ENCODE measurements at regions not wholly inside any gene's neighbourhood (a gene's known extent, or its start where the extent isn't known, plus 50 kb on each side); places are given as distances from the start of the nearest gene placed in this dataset.

DNA sequence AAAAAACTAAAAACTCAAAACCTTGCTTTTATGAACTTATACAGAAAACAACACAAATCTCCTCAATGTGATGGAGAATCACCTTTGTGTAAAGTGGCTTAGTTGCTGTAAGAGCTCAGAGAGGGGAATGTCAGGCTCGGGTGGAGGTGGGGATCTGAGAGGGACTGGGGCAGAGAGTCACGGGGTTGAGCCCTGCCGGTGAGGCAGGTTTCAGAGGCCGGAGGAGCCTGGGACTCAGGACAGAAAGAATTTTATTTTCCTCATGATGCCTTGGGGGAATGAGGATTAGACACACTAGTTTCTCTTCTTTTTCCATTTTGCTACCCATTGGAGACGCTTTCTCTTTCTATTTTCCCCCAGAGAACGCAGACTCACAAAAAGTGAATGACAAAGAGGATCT, 252.3 kb upstream of the FOXQ1 start:
- no peaks in the 10 kb centered on the region for H3K4me1 ChIP-seq (ENCODE audit: control insufficient read depth in 1 of 2, insufficient read depth in 2 of 2, low read depth in 1 of 2, low read length in 1 of 2)
- no peak overlapping the region for H3K9ac ChIP-seq

DNA sequence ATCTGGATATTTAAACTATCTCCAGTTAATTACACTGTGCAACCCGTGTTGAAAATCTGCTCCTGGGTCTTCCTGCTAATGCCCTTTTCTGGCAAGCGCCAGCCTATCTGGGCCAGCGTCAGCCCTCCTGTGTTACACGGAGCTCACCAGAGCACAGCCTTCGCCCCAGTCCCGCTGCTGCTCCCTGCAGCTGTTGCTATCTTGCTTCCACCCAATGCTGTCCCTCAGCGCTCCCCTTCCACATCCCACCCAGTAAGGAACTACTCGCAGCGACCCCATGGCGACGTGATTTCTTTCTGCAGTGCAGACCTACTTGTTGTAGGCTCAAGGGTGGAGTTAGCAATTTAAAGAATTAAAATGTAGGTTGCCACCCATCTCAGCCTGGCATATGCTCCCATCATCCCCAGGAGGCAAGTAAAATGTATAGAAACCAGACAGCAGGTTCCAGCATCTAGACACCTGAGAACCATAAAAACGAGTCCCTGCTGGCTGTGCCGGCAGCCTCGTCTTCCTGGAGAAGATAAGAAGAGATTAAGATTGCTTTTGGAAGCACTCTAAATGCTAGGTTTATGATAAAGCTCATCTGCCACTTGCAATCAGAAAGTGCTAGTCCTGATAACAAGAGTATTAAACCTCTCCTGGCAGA, 254.3 kb upstream of the FOXQ1 start:
- POLR2A ChIA-PET: no interaction called here
- Histone ChIP-seq H3K79me2 (ENCODE audit: insufficient read depth) (no peaks in the 10 kb centered on the region), H3F3A (replicated peaks; ENCODE audit: insufficient read depth) (no peaks in the 10 kb centered on the region), H3K9me2 (no peaks in the 10 kb centered on the region), H3K36me3 (replicated peaks in 1 of 2; ENCODE audit: control insufficient read depth in 1 of 2, insufficient read depth in 2 of 2, low read length in 1 of 2) (no peaks in the 10 kb centered on the region), H3K4me3 (ENCODE audit: low read depth in 2 of 2, low read length in 1 of 2) (no peak overlapping the region), H4K20me1 (ENCODE audit: insufficient read depth) (no peaks in the 10 kb centered on the region), H3K9ac (no peak overlapping the region), H3K27ac (ENCODE audit: low read depth in 2 of 2, low read length in 1 of 2) (no peak overlapping the region), H3K27me3 (ENCODE audit: insufficient read depth) (peaks cover 21% of the 10 kb centered on the region), H3K4me1 (ENCODE audit: control insufficient read depth in 1 of 2, insufficient read depth in 2 of 2, low read depth in 1 of 2, low read length in 1 of 2) (no peaks in the 10 kb centered on the region), H3K4me2 (no peak overlapping the region), H3K9me3 (no peaks in the 10 kb centered on the region), H2AFZ (ENCODE audit: low read depth) (no peak overlapping the region)
- TF ChIP-seq, protein P1, sequence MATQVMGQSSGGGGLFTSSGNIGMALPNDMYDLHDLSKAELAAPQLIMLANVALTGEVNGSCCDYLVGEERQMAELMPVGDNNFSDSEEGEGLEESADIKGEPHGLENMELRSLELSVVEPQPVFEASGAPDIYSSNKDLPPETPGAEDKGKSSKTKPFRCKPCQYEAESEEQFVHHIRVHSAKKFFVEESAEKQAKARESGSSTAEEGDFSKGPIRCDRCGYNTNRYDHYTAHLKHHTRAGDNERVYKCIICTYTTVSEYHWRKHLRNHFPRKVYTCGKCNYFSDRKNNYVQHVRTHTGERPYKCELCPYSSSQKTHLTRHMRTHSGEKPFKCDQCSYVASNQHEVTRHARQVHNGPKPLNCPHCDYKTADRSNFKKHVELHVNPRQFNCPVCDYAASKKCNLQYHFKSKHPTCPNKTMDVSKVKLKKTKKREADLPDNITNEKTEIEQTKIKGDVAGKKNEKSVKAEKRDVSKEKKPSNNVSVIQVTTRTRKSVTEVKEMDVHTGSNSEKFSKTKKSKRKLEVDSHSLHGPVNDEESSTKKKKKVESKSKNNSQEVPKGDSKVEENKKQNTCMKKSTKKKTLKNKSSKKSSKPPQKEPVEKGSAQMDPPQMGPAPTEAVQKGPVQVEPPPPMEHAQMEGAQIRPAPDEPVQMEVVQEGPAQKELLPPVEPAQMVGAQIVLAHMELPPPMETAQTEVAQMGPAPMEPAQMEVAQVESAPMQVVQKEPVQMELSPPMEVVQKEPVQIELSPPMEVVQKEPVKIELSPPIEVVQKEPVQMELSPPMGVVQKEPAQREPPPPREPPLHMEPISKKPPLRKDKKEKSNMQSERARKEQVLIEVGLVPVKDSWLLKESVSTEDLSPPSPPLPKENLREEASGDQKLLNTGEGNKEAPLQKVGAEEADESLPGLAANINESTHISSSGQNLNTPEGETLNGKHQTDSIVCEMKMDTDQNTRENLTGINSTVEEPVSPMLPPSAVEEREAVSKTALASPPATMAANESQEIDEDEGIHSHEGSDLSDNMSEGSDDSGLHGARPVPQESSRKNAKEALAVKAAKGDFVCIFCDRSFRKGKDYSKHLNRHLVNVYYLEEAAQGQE (IDR thresholded peaks at IDR 0.05; ENCODE audit: low read depth, low read length): no peak
- no peak for TF ChIP-seq JUND (IDR thresholded peaks at IDR 0.05)
- no peak for TF ChIP-seq MXI1 (IDR thresholded peaks at IDR 0.05; ENCODE audit: low read depth, low read length)
- TF ChIP-seq, protein P2, sequence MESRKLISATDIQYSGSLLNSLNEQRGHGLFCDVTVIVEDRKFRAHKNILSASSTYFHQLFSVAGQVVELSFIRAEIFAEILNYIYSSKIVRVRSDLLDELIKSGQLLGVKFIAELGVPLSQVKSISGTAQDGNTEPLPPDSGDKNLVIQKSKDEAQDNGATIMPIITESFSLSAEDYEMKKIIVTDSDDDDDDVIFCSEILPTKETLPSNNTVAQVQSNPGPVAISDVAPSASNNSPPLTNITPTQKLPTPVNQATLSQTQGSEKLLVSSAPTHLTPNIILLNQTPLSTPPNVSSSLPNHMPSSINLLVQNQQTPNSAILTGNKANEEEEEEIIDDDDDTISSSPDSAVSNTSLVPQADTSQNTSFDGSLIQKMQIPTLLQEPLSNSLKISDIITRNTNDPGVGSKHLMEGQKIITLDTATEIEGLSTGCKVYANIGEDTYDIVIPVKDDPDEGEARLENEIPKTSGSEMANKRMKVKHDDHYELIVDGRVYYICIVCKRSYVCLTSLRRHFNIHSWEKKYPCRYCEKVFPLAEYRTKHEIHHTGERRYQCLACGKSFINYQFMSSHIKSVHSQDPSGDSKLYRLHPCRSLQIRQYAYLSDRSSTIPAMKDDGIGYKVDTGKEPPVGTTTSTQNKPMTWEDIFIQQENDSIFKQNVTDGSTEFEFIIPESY (IDR thresholded peaks at IDR 0.05; ENCODE audit: borderline replicate concordance, low read depth): no peak
- TF ChIP-seq NFIC (IDR thresholded peaks at IDR 0.05; ENCODE audit: borderline replicate concordance): no peak
- no peak for TF ChIP-seq RXRA (IDR thresholded peaks at IDR 0.05; ENCODE audit: borderline replicate concordance, low read depth)
- TF ChIP-seq FOXJ3 (CRISPR knock-in tag; IDR thresholded peaks at IDR 0.05): no peak
- TF ChIP-seq MEF2A (IDR thresholded peaks at IDR 0.05; ENCODE audit: borderline replicate concordance, low read depth): no peak
- CTCF ChIA-PET: no interaction called here
- 2% methylated on average over 12 of the region's 14 CpGs for WGBS (ENCODE audit: low lambda C conversion rate)
- DNase-seq: no peak

More for the DNA sequence above, 252.3 kb upstream of the FOXQ1 start:
- TF ChIP-seq MXI1 (IDR thresholded peaks at IDR 0.05; ENCODE audit: low read depth, low read length): no peak
- no peak for TF ChIP-seq GABPA (IDR thresholded peaks at IDR 0.05; ENCODE audit: low read depth)
- no peak for TF ChIP-seq TEAD4 (IDR thresholded peaks at IDR 0.05; ENCODE audit: borderline replicate concordance, insufficient read depth)
- DNase-seq: no peak
- H3K4me2 ChIP-seq: no peak overlapping the region
- H2AFZ ChIP-seq (ENCODE audit: low read depth): no peak overlapping the region
- CTCF ChIA-PET: no interaction called here
- POLR2A ChIA-PET: no interaction called here
- no peak overlapping the region for H3K4me3 ChIP-seq (ENCODE audit: low read depth in 2 of 2, low read length in 1 of 2)
- H3K9me2 ChIP-seq: no peaks in the 10 kb centered on the region
- H3K36me3 ChIP-seq (replicated peaks in 1 of 2; ENCODE audit: control insufficient read depth in 1 of 2, insufficient read depth in 2 of 2, low read length in 1 of 2): no peaks in the 10 kb centered on the region
- no peaks in the 10 kb centered on the region for H3F3A ChIP-seq (replicated peaks; ENCODE audit: insufficient read depth)
- WGBS (ENCODE audit: low lambda C conversion rate): 3% methylated on average over 6 of the region's 6 CpGs
- H3K79me2 ChIP-seq (ENCODE audit: insufficient read depth): no peaks in the 10 kb centered on the region
- H3K27me3 ChIP-seq (ENCODE audit: insufficient read depth): peaks cover 21% of the 10 kb centered on the region
- H3K9me3 ChIP-seq: no peaks in the 10 kb centered on the region
- H3K27ac ChIP-seq (ENCODE audit: low read depth in 2 of 2, low read length in 1 of 2): no peak overlapping the region
- H4K20me1 ChIP-seq (ENCODE audit: insufficient read depth): no peaks in the 10 kb centered on the region

Data from SK-N-SH (cell line).